ENCODE measurements at regions not wholly inside any gene's neighbourhood (a gene's known extent, or its start where the extent isn't known, plus 50 kb on each side); places are given as distances from the start of the nearest gene placed in this dataset.

- no peaks in the 10 kb centered on the region for H3K36me3 ChIP-seq
- H3K9me3 ChIP-seq, result no peaks in the 10 kb centered on the region
- no peak overlapping the region for H3K4me3 ChIP-seq (ENCODE audit: low read depth in 1 of 2, low read length in 1 of 2)
- no peak overlapping the region for H3K27ac ChIP-seq
- no peaks in the 10 kb centered on the region for H3K4me1 ChIP-seq (ENCODE audit: control insufficient read depth in 1 of 2, insufficient read depth in 1 of 2, low read depth in 1 of 2, low read length in 1 of 2)
- TF ChIP-seq, protein P1, sequence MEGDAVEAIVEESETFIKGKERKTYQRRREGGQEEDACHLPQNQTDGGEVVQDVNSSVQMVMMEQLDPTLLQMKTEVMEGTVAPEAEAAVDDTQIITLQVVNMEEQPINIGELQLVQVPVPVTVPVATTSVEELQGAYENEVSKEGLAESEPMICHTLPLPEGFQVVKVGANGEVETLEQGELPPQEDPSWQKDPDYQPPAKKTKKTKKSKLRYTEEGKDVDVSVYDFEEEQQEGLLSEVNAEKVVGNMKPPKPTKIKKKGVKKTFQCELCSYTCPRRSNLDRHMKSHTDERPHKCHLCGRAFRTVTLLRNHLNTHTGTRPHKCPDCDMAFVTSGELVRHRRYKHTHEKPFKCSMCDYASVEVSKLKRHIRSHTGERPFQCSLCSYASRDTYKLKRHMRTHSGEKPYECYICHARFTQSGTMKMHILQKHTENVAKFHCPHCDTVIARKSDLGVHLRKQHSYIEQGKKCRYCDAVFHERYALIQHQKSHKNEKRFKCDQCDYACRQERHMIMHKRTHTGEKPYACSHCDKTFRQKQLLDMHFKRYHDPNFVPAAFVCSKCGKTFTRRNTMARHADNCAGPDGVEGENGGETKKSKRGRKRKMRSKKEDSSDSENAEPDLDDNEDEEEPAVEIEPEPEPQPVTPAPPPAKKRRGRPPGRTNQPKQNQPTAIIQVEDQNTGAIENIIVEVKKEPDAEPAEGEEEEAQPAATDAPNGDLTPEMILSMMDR (IDR thresholded peaks at IDR 0.05), result no peak
- H3K27me3 ChIP-seq, result no peaks in the 10 kb centered on the region
These were observed 292.2 kb upstream of the RSPO3 start for GRCh38 chr6:126826166-126826714.

GRCh38 chr6:126831461-126831860 is 287.0 kb upstream of the RSPO3 start:
- TF ChIP-seq, protein P1 (IDR thresholded peaks at IDR 0.05), result no peak
- no peaks in the 10 kb centered on the region for H3K36me3 ChIP-seq
- no peak overlapping the region for H3K4me3 ChIP-seq (ENCODE audit: low read depth in 1 of 2, low read length in 1 of 2)
- H3K27ac ChIP-seq, result no peak overlapping the region
- no peaks in the 10 kb centered on the region for H3K27me3 ChIP-seq
- H3K4me1 ChIP-seq (ENCODE audit: control insufficient read depth in 1 of 2, insufficient read depth in 1 of 2, low read depth in 1 of 2, low read length in 1 of 2), result no peaks in the 10 kb centered on the region
- H3K9me3 ChIP-seq, result no peaks in the 10 kb centered on the region

DNA sequence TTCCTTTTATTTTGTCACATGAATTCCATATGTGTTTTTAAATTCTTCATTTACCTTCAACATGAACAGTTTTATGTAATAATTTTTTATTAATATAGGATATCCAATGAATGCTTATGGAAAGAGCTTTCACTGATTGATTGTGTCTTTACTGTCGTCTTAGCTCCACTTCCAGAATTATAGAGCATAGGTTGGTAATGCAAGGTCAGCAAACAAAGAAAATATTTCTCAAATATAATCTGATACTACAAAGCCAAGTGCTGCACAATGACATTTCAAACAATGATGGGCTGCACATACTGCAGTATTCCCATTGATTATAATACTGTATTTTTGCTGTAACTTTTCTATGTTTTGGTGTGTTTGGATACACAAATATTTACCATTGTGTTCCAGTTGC is 275.7 kb upstream of the RSPO3 start:
- H3K4me1 ChIP-seq (ENCODE audit: control insufficient read depth in 1 of 2, insufficient read depth in 1 of 2, low read depth in 1 of 2, low read length in 1 of 2), result no peaks in the 10 kb centered on the region
- no peak overlapping the region for H3K4me3 ChIP-seq (ENCODE audit: low read depth in 1 of 2, low read length in 1 of 2)
- no peak overlapping the region for H3K27ac ChIP-seq
- TF ChIP-seq, protein P1 (IDR thresholded peaks at IDR 0.05), result no peak
- no peaks in the 10 kb centered on the region for H3K36me3 ChIP-seq
- H3K9me3 ChIP-seq, result no peaks in the 10 kb centered on the region
- no peaks in the 10 kb centered on the region for H3K27me3 ChIP-seq

GRCh38 chr6:126848119-126848518 is 270.4 kb upstream of the RSPO3 start:
- H3K9me3 ChIP-seq, result no peaks in the 10 kb centered on the region
- no peaks in the 10 kb centered on the region for H3K36me3 ChIP-seq
- no peaks in the 10 kb centered on the region for H3K4me1 ChIP-seq (ENCODE audit: control insufficient read depth in 1 of 2, insufficient read depth in 1 of 2, low read depth in 1 of 2, low read length in 1 of 2)
- no peaks in the 10 kb centered on the region for H3K27me3 ChIP-seq
- no peak overlapping the region for H3K4me3 ChIP-seq (ENCODE audit: low read depth in 1 of 2, low read length in 1 of 2)
- TF ChIP-seq, protein P1 (IDR thresholded peaks at IDR 0.05), result no peak
- no peak overlapping the region for H3K27ac ChIP-seq

DNA sequence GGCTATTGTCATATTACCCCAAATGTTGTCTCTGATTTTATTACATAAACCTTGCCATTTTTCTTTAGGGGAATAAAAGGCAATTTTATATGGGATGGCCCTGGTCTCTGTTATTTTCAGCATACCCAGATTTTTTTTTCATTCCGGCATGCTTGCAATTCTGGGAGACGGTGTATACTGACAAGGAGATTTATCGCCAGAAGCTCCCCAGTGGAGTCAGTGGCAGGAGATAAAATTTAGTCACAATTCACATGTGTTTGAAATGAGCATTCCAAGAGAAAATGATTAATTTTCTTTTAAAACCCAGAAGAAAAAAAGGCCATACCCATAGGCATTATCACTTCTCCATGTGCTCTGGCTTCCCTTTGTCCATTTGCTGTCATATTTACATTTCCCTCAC is 250.8 kb upstream of the RSPO3 start:
- Histone ChIP-seq H3K27me3 (no peaks in the 10 kb centered on the region), H3K4me3 (ENCODE audit: low read depth in 1 of 2, low read length in 1 of 2) (no peak overlapping the region), H3K27ac (no peak overlapping the region), H3K4me1 (ENCODE audit: control insufficient read depth in 1 of 2, insufficient read depth in 1 of 2, low read depth in 1 of 2, low read length in 1 of 2) (no peaks in the 10 kb centered on the region), H3K9me3 (no peaks in the 10 kb centered on the region), H3K36me3 (no peaks in the 10 kb centered on the region)
- TF ChIP-seq, protein P1 (IDR thresholded peaks at IDR 0.05), result no peak

- Histone ChIP-seq H3K36me3 (no peaks in the 10 kb centered on the region), H3K4me3 (ENCODE audit: low read depth in 1 of 2, low read length in 1 of 2) (no peak overlapping the region), H3K9me3 (no peaks in the 10 kb centered on the region), H3K27ac (no peak overlapping the region), H3K4me1 (ENCODE audit: control insufficient read depth in 1 of 2, insufficient read depth in 1 of 2, low read depth in 1 of 2, low read length in 1 of 2) (no peaks in the 10 kb centered on the region), H3K27me3 (no peaks in the 10 kb centered on the region)
- TF ChIP-seq, protein P1 (IDR thresholded peaks at IDR 0.05), result no peak
These were observed 245.1 kb upstream of the RSPO3 start for GRCh38 chr6:126873351-126873750.

Measured in neutrophil (primary cell).